ENCODE measurements at regions not wholly inside any gene's neighbourhood (a gene's known extent, or its start where the extent isn't known, plus 50 kb on each side); places are given as distances from the start of the nearest gene placed in this dataset.

DNA sequence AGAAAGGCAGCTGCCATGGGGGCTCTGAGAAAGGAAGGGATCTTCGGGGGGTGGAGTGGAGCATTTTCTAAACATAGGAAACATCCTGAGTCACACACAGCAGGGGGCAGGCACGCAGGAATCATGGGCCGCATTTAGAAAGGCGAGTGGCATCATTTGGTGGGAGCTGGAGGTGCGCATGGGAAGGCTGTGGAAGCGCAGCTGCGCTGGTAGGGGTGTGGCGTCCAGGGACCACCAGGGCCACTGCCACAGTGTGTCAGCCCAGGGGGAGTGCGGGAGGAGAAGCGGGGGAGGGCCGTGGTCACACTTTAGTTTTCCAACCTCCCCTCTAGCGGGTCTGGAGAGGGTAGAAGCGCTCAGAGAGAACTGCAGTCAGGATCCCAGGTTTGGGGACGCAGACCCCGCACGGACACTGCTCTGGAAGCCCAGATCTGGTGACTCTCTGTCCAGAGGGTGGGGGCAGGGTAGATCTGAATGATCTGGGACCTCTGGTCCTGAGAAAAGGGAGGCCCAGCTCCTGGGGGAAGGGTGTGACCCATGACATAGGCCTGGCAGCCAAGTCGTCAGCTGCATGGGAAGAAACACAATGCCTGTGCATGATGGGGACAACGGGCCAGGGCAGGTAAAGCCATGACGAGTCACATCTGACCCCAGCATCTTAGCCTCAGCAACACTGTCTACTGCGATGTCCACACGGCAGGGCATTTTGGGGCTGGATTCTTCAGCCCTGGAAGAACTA lies 88.0 kb upstream of the IQSEC1 start:
- H3K27me3 Mint-ChIP-seq = peaks cover 6% of the 10 kb centered on the region
- H3K27me3 ChIP-seq (ENCODE audit: control insufficient read depth, insufficient read depth, low read length) = peaks cover 2% of the 10 kb centered on the region
- no peaks in the 10 kb centered on the region for H3K4me1 Mint-ChIP-seq
- H3K4me3 Mint-ChIP-seq = no peak overlapping the region
- H3K9me3 Mint-ChIP-seq = peaks cover 0 to 3% (median 2%) of the 10 kb centered on the region in 7 donors
- H3K9me3 ChIP-seq (ENCODE audit: control insufficient read depth in 2 of 2, low read length in 2 of 2) = peaks cover 3% of the 10 kb centered on the region in 2 experiments
- H3K36me3 Mint-ChIP-seq = no peaks in the 10 kb centered on the region
- ATAC-seq (ENCODE audit: low read depth in 2 of 2) (no peak), DNase-seq (no peak)
- no peak overlapping the region for H3K27ac Mint-ChIP-seq
- no peaks in the 10 kb centered on the region for H3K4me1 ChIP-seq (ENCODE audit: control insufficient read depth, insufficient read depth, low read length, poor library complexity, severe bottlenecking)
- no peak overlapping the region for H3K4me3 ChIP-seq (ENCODE audit: low read depth, low read length)
- H3K27ac ChIP-seq (ENCODE audit: insufficient read depth, low read length, poor library complexity, severe bottlenecking) = no peak overlapping the region
- no peaks in the 10 kb centered on the region for H3K36me3 ChIP-seq (ENCODE audit: control insufficient read depth, insufficient read depth, low read length)

DNA sequence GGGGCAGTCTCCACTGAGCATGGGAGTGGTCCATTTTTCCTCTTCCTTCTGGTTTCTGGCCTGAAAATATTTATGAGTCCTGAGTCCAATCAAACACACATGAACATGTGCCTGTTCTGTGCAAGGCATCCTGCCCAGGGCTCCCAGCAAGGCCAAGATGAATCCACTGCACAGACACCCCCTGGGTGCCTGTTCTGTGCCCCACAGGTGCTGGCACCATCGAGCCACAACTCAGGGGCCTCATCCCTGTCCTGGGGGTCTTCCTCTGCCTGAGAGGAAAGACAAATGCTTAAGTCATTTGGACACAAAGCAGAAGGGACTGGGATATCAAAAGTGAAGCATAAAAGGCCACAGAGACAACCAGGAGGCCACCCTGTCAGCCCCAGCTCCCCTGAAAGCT lies 87.4 kb upstream of the IQSEC1 start:
- Histone ChIP-seq H3K9me3 (ENCODE audit: control insufficient read depth in 2 of 2, low read length in 2 of 2) (peaks cover 5 to 7% of the 10 kb centered on the region in 2 experiments), H3K36me3 (ENCODE audit: control insufficient read depth, insufficient read depth, low read length) (no peaks in the 10 kb centered on the region), H3K4me1 (ENCODE audit: control insufficient read depth, insufficient read depth, low read length, poor library complexity, severe bottlenecking) (no peaks in the 10 kb centered on the region), H3K4me3 (ENCODE audit: low read depth, low read length) (no peak overlapping the region), H3K27me3 (ENCODE audit: control insufficient read depth, insufficient read depth, low read length) (peaks cover 2% of the 10 kb centered on the region), H3K27ac (ENCODE audit: insufficient read depth, low read length, poor library complexity, severe bottlenecking) (no peak overlapping the region)
- ATAC-seq (ENCODE audit: low read depth in 2 of 2) (no peak), DNase-seq (no peak)
- H3K27me3 Mint-ChIP-seq = peaks cover 6% of the 10 kb centered on the region
- H3K36me3 Mint-ChIP-seq = no peaks in the 10 kb centered on the region
- no peaks in the 10 kb centered on the region for H3K4me1 Mint-ChIP-seq
- H3K27ac Mint-ChIP-seq = no peak overlapping the region
- H3K4me3 Mint-ChIP-seq = no peak overlapping the region
- H3K9me3 Mint-ChIP-seq = peaks cover 0 to 5% (median 2%) of the 10 kb centered on the region in 7 donors

DNA sequence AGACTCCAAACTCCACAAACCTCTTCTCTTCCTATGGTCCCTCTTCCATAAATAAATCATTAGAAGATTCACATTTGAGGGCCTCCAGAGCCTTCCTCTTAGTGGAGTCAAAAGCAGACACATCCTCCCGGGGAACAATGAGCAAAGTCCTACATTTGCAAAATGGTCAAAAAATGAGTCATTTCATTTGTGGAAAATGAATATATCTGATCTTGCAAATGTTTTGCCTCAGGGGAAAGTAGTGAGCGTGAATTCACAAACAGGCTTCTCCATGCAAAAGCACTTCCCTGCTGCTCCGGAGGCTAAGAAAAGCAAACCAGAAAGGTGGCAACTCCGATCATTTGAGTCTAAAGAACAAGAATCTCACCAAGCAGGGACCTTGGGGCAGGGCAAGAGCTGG lies 86.7 kb upstream of the IQSEC1 start:
- ATAC-seq (ENCODE audit: low read depth in 2 of 2) = no peak
- H3K36me3 Mint-ChIP-seq = no peaks in the 10 kb centered on the region
- Histone ChIP-seq H3K9me3 (ENCODE audit: control insufficient read depth in 2 of 2, low read length in 2 of 2) (peaks cover 12% of the 10 kb centered on the region in 2 experiments), H3K36me3 (ENCODE audit: control insufficient read depth, insufficient read depth, low read length) (no peaks in the 10 kb centered on the region), H3K27ac (ENCODE audit: insufficient read depth, low read length, poor library complexity, severe bottlenecking) (no peak overlapping the region), H3K4me1 (ENCODE audit: control insufficient read depth, insufficient read depth, low read length, poor library complexity, severe bottlenecking) (no peaks in the 10 kb centered on the region), H3K27me3 (ENCODE audit: control insufficient read depth, insufficient read depth, low read length) (peaks cover 2% of the 10 kb centered on the region), H3K4me3 (ENCODE audit: low read depth, low read length) (no peak overlapping the region)
- H3K4me1 Mint-ChIP-seq = no peaks in the 10 kb centered on the region
- H3K4me3 Mint-ChIP-seq = no peak overlapping the region
- DNase-seq = no peak
- H3K27ac Mint-ChIP-seq = no peak overlapping the region
- peaks cover 0 to 9% (median 4%) of the 10 kb centered on the region in 7 donors for H3K9me3 Mint-ChIP-seq
- peaks cover 6% of the 10 kb centered on the region for H3K27me3 Mint-ChIP-seq

GRCh38 chr3:13158871-13159270 lies 85.6 kb upstream of the IQSEC1 start:
- H3K27ac Mint-ChIP-seq = no peak overlapping the region
- no peaks in the 10 kb centered on the region for H3K36me3 ChIP-seq (ENCODE audit: control insufficient read depth, insufficient read depth, low read length)
- no peak overlapping the region for H3K27ac ChIP-seq (ENCODE audit: insufficient read depth, low read length, poor library complexity, severe bottlenecking)
- H3K4me3 ChIP-seq (ENCODE audit: low read depth, low read length) = no peak overlapping the region
- H3K9me3 Mint-ChIP-seq = peaks cover 1 to 13% (median 7%) of the 10 kb centered on the region in 7 donors
- no peak for ATAC-seq (ENCODE audit: low read depth in 2 of 2)
- peaks cover 12 to 17% of the 10 kb centered on the region in 2 experiments for H3K9me3 ChIP-seq (ENCODE audit: control insufficient read depth in 2 of 2, low read length in 2 of 2)
- H3K4me1 ChIP-seq (ENCODE audit: control insufficient read depth, insufficient read depth, low read length, poor library complexity, severe bottlenecking) = no peaks in the 10 kb centered on the region
- no peak for DNase-seq
- H3K36me3 Mint-ChIP-seq = no peaks in the 10 kb centered on the region
- H3K4me1 Mint-ChIP-seq = no peaks in the 10 kb centered on the region
- H3K4me3 Mint-ChIP-seq = no peak overlapping the region
- no peaks in the 10 kb centered on the region for H3K27me3 Mint-ChIP-seq
- H3K27me3 ChIP-seq (ENCODE audit: control insufficient read depth, insufficient read depth, low read length) = peaks cover 2% of the 10 kb centered on the region

DNA sequence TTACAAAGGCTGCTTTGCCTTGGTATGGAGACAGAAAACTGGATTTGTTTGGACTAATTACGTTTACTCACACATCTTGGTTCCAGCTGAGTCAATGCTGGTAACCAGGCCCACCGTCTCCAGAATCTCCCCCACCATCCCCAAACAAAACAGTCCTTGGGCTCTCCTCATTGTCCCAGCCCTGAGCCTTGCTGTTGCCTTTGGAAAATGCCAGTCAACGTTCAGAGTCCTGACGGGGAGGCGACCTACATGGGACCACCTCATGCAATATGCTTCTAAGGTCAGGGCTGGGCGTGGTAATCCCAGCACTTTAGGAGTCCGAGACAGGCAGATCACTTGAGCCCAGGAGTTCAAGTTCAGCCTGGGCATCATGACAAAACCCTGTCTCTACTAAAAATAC lies 85.2 kb upstream of the IQSEC1 start:
- no peaks in the 10 kb centered on the region for H3K27me3 Mint-ChIP-seq
- no peak overlapping the region for H3K27ac Mint-ChIP-seq
- H3K9me3 ChIP-seq (ENCODE audit: control insufficient read depth in 2 of 2, low read length in 2 of 2) = peaks cover 12 to 17% of the 10 kb centered on the region in 2 experiments
- ATAC-seq (ENCODE audit: low read depth in 2 of 2) = no peak
- no peak overlapping the region for H3K4me3 Mint-ChIP-seq
- no peak overlapping the region for H3K4me3 ChIP-seq (ENCODE audit: low read depth, low read length)
- H3K4me1 ChIP-seq (ENCODE audit: control insufficient read depth, insufficient read depth, low read length, poor library complexity, severe bottlenecking) = no peaks in the 10 kb centered on the region
- peaks cover 2% of the 10 kb centered on the region for H3K27me3 ChIP-seq (ENCODE audit: control insufficient read depth, insufficient read depth, low read length)
- no peak overlapping the region for H3K27ac ChIP-seq (ENCODE audit: insufficient read depth, low read length, poor library complexity, severe bottlenecking)
- H3K36me3 ChIP-seq (ENCODE audit: control insufficient read depth, insufficient read depth, low read length) = no peaks in the 10 kb centered on the region
- no peak for DNase-seq
- no peaks in the 10 kb centered on the region for H3K4me1 Mint-ChIP-seq
- peaks cover 1 to 13% (median 7%) of the 10 kb centered on the region in 7 donors for H3K9me3 Mint-ChIP-seq
- H3K36me3 Mint-ChIP-seq = no peaks in the 10 kb centered on the region

DNA sequence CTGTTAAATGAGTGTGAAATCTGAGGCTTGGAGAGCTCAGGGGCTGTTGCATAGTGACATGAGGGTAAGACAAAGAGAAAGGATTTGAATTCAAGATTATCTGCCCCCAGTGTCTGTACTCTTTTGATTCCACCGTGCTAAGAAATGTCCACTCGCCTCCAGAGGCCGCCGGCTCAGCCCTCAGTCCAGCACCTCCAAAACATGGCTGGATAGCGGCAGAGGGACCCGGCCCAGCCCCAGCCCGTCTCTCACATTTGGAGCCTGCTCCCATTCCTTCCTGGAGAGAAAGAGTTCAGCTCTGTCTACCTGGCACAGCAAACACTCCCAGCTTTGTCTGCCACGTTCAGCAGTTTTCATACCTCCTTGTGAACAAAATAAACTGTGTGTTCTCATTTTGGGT lies 84.8 kb upstream of the IQSEC1 start:
- Mint-ChIP-seq H3K27me3 (no peaks in the 10 kb centered on the region), H3K9me3 (peaks cover 1 to 13% (median 7%) of the 10 kb centered on the region in 7 donors), H3K27ac (no peak overlapping the region), H3K4me1 (no peaks in the 10 kb centered on the region), H3K36me3 (no peaks in the 10 kb centered on the region), H3K4me3 (no peak overlapping the region)
- H3K27me3 ChIP-seq (ENCODE audit: control insufficient read depth, insufficient read depth, low read length) = peaks cover 2% of the 10 kb centered on the region
- H3K4me3 ChIP-seq (ENCODE audit: low read depth, low read length) = no peak overlapping the region
- H3K27ac ChIP-seq (ENCODE audit: insufficient read depth, low read length, poor library complexity, severe bottlenecking) = no peak overlapping the region
- H3K36me3 ChIP-seq (ENCODE audit: control insufficient read depth, insufficient read depth, low read length) = no peaks in the 10 kb centered on the region
- DNase-seq = no peak
- H3K9me3 ChIP-seq (ENCODE audit: control insufficient read depth in 2 of 2, low read length in 2 of 2) = peaks cover 12 to 17% of the 10 kb centered on the region in 2 experiments
- H3K4me1 ChIP-seq (ENCODE audit: control insufficient read depth, insufficient read depth, low read length, poor library complexity, severe bottlenecking) = no peaks in the 10 kb centered on the region
- ATAC-seq (ENCODE audit: low read depth in 2 of 2) = no peak

DNA sequence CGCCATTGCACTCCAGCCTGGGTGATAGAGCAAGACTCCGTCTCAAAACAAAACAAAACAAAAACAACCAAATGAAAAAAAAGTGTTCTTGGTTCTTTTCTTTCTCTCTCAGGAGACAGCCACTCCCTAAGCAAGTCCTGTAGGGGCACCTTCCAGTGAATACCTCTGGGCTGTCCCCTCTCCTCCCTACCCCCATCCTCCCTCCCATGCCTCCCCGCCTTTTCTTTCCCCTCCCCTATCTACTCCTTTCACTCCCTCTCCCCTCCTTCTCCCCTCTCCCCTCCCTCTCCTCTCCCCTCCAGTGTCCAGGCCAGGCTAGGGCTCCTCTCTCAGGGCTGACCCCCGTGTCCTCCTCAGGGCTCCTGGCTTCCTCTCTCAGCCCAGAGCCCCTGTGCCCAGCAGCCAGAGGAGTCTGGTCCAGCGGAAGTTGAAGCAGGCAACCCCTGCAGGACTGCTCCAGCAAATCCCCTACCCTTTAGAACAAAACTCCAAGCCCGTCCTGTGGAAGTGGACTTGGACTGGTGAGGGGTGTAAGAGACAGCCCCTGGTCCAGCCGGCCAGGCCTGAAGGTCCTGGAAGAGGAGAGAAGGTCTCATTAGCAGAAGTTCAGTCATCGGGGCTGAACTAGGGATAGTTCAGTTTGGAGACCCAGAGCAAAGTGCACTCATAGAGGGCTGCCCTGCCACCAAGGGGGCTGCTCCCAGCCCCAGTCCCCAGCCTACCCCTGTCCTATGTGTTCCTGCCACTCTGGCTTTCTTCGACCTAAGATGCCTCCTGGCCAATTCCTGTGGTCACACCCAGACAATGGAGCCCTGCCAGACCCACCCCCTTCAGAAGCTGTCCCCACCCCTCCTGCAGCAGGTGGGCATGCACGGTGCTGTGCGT lies 79.8 kb upstream of the IQSEC1 start:
- no peaks in the 10 kb centered on the region for H3K36me3 Mint-ChIP-seq
- H3K4me3 Mint-ChIP-seq = no peak overlapping the region
- H3K4me1 Mint-ChIP-seq = peaks cover 0 to 12% (median 5%) of the 10 kb centered on the region in 4 donors
- H3K9me3 ChIP-seq (ENCODE audit: control insufficient read depth in 2 of 2, low read length in 2 of 2) = peaks cover 12 to 17% of the 10 kb centered on the region in 2 experiments
- H3K27ac Mint-ChIP-seq = no peak overlapping the region
- ATAC-seq (ENCODE audit: low read depth in 2 of 2) (no peak), DNase-seq (no peak)
- H3K9me3 Mint-ChIP-seq = peaks cover 1 to 13% (median 7%) of the 10 kb centered on the region in 7 donors
- no peaks in the 10 kb centered on the region for H3K27me3 Mint-ChIP-seq
- no peaks in the 10 kb centered on the region for H3K4me1 ChIP-seq (ENCODE audit: control insufficient read depth, insufficient read depth, low read length, poor library complexity, severe bottlenecking)
- H3K27ac ChIP-seq (ENCODE audit: insufficient read depth, low read length, poor library complexity, severe bottlenecking) = no peak overlapping the region
- no peak overlapping the region for H3K4me3 ChIP-seq (ENCODE audit: low read depth, low read length)
- H3K27me3 ChIP-seq (ENCODE audit: control insufficient read depth, insufficient read depth, low read length) = no peaks in the 10 kb centered on the region
- no peaks in the 10 kb centered on the region for H3K36me3 ChIP-seq (ENCODE audit: control insufficient read depth, insufficient read depth, low read length)
